D721Med (cell line): ENCODE measurements at regions not wholly inside any gene's neighbourhood (a gene's known extent, or its start where the extent isn't known, plus 50 kb on each side); places are given as distances from the start of the nearest gene placed in this dataset.
A peak's percentile ranks its signal among the peaks of the same experiment; 100 is the strongest.

ENCODE experiments used
- DNase-seq: peaks from one replicate; pipeline ENCODE4 v3.0.0; 2011; ENCODE audit warnings: low spot score; ENCODE audit not compliant: insufficient read length
- FAIRE-seq: peaks from 2 replicates; lab custom pipeline; 2011; peaks lifted over from hg19 to GRCh38; lab: Jason Lieb, UNC
- TF ChIP-seq, protein P1 (sequence below): IDR thresholded peaks from 2 replicates; pipeline ENCODE4 v1.5.1; 2012; ENCODE audit warnings: mild to moderate bottlenecking, control low read depth; ENCODE audit not compliant: insufficient read depth; ENCODE audit errors: missing control alignments

DNA sequence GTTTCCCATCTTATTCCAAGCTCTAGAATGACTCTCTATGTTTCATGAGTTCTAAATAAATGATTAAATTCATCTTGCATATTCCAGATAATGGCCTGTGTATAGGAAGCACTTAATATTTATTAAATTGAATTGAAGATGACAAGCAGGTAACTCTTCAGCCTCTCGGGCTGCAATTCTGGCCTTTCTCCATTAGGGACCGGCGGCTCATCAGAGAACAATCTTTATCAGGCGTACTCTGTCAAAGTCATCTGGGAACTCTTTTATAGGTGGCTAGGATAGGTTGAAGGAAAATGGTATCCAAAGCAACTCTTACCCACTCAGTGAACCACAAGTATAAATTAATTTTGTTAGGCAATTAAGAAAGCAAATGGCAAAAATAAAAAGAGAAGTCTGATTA, 308.5 kb downstream of the NOL4 start:
- FAIRE-seq = no peak
- TF ChIP-seq, protein P1, sequence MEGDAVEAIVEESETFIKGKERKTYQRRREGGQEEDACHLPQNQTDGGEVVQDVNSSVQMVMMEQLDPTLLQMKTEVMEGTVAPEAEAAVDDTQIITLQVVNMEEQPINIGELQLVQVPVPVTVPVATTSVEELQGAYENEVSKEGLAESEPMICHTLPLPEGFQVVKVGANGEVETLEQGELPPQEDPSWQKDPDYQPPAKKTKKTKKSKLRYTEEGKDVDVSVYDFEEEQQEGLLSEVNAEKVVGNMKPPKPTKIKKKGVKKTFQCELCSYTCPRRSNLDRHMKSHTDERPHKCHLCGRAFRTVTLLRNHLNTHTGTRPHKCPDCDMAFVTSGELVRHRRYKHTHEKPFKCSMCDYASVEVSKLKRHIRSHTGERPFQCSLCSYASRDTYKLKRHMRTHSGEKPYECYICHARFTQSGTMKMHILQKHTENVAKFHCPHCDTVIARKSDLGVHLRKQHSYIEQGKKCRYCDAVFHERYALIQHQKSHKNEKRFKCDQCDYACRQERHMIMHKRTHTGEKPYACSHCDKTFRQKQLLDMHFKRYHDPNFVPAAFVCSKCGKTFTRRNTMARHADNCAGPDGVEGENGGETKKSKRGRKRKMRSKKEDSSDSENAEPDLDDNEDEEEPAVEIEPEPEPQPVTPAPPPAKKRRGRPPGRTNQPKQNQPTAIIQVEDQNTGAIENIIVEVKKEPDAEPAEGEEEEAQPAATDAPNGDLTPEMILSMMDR = peak; percentile 36
- no peak for DNase-seq

GRCh38 chr18:33914399-33914798, 310.3 kb downstream of the NOL4 start:
- TF ChIP-seq, protein P1 = no peak
- DNase-seq (no peak), FAIRE-seq (no peak)

- FAIRE-seq (no peak), DNase-seq (no peak)
- TF ChIP-seq, protein P1 = no peak
These were observed 318.7 kb downstream of the NOL4 start for GRCh38 chr18:33906046-33906445.

DNA sequence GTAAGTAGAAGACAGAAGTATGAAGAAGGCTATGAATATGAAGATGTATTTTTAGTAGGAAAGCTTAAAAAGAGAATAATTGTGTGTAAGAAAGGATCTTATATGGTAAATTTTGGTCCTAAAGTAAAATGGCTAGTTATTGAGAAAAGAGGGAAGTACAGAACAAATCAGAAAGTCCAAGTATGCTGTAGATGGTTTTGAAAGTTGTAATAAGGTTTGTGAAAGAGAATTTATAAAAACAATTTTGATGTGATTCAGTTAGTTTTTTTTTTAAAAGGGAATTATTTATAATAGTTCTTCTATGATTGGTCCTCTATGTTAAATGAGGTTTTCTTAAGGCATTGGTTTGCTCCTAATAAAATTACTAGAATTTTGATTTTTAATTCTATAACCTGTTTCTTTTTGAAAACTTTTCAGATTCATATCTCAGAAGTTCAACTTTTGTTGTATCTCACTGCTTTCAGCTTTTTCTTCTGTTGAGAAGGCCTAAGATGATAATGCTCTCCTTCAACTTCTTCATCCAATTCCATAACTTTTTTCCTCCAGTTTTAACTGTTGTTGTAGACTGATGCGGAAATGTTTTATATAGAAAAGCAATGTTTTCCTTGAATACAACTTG, 322.7 kb downstream of the NOL4 start:
- peak; percentile 84 for FAIRE-seq
- DNase-seq = no peak
- TF ChIP-seq, protein P1 = no peak

DNA sequence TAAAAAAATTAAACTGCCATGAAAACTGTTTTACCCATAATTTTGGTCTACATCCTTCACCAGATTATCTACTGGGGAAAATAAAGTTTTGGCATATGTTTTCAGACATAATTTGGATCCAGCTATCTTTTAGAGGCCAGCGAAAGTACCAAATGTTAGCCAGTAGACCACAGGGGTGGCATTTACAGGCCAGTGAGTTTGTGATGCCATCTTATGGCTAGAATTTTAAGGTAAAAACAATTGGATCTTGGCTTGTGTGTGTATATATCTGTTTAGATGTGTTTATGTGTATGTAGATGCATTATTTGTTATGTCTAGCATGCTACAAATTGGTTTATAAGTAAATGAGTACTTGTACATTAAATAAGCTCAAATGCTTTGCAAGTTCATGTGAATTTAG, 322.6 kb downstream of the ASXL3 start:
- no peak for DNase-seq
- FAIRE-seq = peak; percentile 44
- TF ChIP-seq, protein P1 = no peak

- DNase-seq = no peak
- peak; percentile 80 for FAIRE-seq
- TF ChIP-seq, protein P1 = no peak
These were observed 320.4 kb downstream of the ASXL3 start for GRCh38 chr18:33898427-33898826.

DNA sequence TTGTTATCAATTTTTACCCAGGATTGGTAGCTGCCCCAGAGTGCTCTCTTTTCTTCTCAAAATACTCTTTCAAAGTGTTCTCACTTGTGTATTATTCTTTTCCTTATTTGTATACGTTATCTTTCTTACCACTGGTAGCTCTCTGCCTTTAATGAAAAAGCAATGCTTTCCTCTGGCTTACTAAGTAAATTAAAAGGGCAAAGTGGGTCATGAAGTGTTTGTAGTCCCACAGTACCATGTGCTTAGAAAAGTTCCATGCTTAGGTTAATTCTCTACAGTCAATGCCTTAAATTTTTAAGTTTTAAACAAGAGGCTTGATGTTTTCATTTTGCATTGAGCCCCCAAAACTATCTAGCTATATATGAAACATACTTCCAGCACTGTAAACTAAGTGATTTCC, 300.2 kb downstream of the ASXL3 start:
- FAIRE-seq (peak; percentile 61), DNase-seq (no peak)
- TF ChIP-seq, protein P1 = no peak
